VCaP (cell line): ENCODE measurements at regions not wholly inside any gene's neighbourhood (a gene's known extent, or its start where the extent isn't known, plus 50 kb on each side); places are given as distances from the start of the nearest gene placed in this dataset.
"Not testable (repeated sequence)": the region's sequence is repeated elsewhere in the genome, so short reads cannot be mapped to it uniquely, and the experiment has no call there.

Experiments
- H3K27ac ChIP-seq: fragments of 450-650 bp; 2 replicates; pipeline ENCODE4 v1.5.1; 2017
- TF ChIP-seq, protein P1 (sequence below): fragments of 450-650 bp; conservative IDR thresholded peaks from 2 replicates; pipeline ENCODE4 v1.5.1; 2017; ENCODE audit warnings: mild to moderate bottlenecking, moderate library complexity

DNA sequence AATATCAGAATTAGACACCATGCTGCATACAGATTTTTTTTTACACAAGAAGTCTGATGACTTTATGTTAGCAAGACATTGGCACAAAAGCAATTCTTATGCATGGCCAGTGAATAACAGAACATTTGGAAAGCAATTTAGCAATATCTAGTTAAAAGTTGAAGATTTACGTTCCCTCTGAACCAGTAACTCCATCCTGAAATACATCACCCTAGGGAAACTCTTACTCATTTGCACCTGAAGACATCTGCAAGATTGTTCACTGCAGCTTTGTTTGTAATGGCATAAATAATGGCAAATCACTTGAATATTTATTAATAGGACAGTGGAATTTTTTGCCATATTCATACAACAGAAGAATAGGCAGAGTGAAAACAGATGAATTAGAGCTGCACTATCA, 670.0 kb upstream of the NOVA1 start:
- no peak overlapping the region for H3K27ac ChIP-seq
- TF ChIP-seq, protein P1, sequence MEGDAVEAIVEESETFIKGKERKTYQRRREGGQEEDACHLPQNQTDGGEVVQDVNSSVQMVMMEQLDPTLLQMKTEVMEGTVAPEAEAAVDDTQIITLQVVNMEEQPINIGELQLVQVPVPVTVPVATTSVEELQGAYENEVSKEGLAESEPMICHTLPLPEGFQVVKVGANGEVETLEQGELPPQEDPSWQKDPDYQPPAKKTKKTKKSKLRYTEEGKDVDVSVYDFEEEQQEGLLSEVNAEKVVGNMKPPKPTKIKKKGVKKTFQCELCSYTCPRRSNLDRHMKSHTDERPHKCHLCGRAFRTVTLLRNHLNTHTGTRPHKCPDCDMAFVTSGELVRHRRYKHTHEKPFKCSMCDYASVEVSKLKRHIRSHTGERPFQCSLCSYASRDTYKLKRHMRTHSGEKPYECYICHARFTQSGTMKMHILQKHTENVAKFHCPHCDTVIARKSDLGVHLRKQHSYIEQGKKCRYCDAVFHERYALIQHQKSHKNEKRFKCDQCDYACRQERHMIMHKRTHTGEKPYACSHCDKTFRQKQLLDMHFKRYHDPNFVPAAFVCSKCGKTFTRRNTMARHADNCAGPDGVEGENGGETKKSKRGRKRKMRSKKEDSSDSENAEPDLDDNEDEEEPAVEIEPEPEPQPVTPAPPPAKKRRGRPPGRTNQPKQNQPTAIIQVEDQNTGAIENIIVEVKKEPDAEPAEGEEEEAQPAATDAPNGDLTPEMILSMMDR: no peak

DNA sequence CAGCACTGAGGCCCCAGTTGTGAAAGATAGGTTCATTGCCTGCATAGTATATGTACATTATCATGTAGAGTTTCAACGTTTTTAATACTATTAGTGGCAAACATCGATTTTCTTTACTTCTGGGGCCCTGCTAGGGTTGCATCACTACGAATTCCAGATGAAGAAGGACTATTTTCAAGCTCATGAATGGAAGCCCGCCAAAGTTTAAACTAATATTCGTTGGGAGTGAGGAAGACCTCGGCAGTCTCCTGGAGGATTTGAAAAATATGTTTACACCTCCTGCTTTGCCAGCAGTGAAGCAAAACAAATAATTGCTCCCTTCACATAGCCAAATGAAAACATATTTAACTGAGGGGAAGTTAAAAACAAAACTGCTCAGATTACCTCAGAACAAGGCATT, 672.9 kb upstream of the NOVA1 start:
- H3K27ac ChIP-seq: no peak overlapping the region
- TF ChIP-seq, protein P1: no peak

DNA sequence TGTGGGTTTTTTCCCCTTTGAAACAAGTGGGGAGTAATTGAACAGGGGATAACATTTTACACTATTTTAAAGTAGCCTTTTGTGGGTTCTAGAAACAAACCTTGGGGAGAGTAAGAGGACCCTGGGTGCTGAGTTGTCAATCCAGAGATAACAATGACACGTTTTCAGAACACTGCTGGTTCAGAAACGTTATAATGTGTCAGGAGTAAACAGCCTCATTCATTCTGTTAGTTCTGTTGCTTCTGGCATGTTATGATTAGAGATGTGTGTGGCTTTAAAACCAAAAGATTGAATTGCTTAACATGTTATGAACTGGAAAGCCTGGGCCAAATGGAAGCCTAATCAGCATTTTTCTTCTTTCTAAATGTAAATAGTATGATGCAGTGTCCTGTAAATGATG, 680.5 kb upstream of the NOVA1 start:
- TF ChIP-seq, protein P1: no peak
- no peak overlapping the region for H3K27ac ChIP-seq

DNA sequence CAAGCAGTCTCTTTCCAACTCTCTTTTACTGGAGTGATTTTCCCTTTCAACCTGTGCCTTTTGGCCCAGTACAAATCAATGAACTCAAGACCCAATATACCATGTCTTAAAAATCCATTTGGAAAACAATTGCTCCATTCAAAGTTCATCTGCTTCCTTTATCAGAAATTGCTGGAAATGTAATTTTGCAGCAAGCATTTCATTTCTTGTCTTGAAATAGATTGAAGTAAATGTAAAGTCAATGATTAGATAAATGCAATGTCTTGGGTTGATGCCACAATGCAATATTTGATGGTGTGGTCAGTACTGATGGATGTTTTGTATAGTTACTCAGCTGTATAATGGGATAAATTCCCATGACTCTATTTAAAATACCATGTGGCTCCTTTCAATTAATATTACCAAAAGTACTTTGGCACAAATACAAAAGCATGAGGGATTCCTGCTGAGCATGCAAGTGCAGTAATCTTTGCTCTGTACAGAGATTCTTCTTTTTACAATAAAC, 707.7 kb upstream of the NOVA1 start:
- TF ChIP-seq, protein P1: no peak
- no peak overlapping the region for H3K27ac ChIP-seq

DNA sequence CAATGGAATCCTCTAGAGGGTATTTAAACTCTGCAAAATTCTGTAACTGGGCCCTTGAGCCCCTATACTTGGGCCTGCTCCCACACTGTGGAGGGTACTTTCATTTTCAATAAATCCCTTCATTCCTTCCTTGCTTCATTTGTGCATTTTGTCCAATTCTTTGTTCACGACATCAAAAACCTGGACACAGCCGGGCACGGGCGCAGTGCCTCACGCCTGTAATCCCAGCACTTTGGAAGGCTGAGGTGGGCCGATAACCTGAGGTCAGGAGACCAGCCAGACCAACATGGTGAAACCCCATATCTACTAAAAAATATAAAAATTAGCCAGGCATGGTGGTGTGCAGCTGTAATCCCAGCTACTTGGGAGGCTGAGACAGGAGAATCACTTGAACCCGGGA, 714.9 kb upstream of the NOVA1 start:
- not testable (repeated sequence) for H3K27ac ChIP-seq

DNA sequence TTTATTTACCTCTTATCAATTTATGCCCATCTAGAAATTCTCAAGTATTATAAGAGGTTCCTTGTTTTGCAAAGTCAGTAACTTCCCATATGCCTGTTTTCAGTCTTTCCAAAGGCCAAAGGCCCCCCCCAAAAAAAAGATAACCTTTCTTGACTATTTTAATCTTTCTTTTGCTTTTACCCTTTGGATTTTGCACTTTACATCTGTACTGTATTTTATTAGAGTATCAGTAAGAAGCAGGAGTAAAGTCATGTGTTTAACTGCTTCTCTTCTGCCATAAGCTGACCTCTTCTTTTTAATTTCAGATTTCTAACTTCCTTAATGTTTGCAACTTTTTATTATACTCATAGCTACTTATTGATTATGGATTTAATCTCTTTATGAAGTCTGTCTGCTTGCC, 716.4 kb upstream of the NOVA1 start:
- TF ChIP-seq, protein P1: no peak
- H3K27ac ChIP-seq: no peak overlapping the region

DNA sequence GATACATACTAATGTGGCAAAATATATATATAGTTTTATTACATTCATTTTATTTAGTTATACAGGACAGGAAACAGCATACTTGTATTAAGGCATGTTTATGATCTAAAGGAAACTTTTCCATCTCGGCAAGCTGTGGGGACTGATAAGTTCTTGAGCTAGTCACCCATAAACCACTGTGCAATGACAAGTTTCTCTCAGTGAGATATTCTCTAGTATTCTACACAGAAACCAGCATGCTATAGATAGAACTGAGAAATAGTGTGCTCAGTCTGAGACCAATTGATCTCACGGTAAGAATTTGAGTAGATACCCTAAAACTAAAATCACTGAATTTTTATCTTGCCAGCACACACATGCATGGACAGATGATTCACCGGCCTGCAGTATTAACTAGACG, 717.6 kb upstream of the NOVA1 start:
- no peak overlapping the region for H3K27ac ChIP-seq
- TF ChIP-seq, protein P1: no peak

DNA sequence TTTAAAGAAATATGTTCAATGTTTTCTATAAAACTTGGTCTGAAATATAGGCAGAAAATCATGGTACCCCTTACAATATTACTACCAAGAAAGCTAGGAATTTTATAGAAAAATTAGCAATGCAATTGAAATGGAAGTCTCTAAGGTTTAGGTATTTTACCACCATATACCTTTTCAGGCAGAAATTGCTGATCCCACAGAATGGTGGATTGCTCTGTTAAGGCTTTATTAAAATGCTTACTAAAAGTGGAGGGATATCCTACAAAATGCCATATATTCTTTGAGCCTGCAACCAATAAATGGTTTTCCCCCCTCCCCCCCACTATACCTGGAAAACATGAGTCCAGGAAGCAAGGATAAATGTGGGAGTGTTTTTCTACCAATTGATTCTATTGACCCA, 718.1 kb upstream of the NOVA1 start:
- TF ChIP-seq, protein P1: no peak

More for the DNA sequence above, 718.1 kb upstream of the NOVA1 start:
- H3K27ac ChIP-seq: no peak overlapping the region
